CD4-positive, alpha-beta T cell treated with Interleukin-6 at 100 ng/mL for 8 hours (primary cell): ENCODE measurements at regions not wholly inside any gene's neighbourhood (a gene's known extent, or its start where the extent isn't known, plus 50 kb on each side); places are given as distances from the start of the nearest gene placed in this dataset.
"Not testable (repeated sequence)": the region's sequence is repeated elsewhere in the genome, so short reads cannot be mapped to it uniquely, and the experiment has no call there.

Experiments
- DNase-seq: peaks from one replicate; pipeline ENCODE4 v3.0.0-alpha.2; 2020; ENCODE audit warnings: mixed read lengths, low spot score

DNA sequence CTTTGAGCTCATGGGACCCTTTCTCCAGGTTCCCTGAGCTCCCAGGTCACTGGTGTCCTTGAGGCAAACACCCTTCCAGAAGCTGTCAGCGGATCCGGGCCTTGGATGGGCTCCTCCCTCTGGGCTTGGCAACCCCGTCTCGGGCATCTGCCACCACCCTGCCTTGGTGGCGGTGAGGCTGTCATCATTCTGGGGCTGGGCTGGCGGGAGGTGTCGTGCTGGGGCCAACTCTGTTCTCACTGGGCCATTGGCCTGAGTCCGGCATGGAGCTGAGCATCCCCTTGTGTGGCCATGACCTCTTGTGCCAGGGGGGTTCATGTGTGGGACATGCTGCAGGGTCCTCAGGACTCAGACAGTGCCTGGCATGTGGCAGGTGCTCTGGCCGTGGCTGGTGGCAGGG lies 197.6 kb downstream of the LAT start:
- no peak for DNase-seq

DNA sequence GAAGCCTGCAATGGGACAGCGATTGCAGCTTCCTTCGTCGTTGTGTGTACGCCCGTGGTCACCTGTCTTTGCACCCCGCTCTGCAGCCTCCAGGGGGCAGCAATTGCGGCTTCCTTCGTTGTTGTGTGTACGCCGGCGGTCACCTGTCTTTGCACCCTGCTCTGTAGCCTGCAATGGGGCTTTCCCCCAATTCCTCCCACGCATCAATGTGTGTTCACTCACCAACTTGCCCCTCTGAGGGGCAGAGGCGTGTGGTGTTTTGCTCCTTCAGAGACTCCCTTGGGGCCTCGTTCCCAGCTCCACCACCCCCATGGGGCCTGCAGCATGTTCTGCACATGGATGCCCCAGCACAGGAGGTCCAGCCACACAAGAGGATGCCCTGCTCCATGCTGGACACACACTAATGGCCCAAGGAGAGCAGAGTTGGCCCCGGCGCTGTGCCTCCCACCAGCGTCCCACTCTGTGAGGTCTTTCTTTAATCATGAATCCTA lies 197.1 kb downstream of the LAT start:
- not testable (repeated sequence) for DNase-seq

DNA sequence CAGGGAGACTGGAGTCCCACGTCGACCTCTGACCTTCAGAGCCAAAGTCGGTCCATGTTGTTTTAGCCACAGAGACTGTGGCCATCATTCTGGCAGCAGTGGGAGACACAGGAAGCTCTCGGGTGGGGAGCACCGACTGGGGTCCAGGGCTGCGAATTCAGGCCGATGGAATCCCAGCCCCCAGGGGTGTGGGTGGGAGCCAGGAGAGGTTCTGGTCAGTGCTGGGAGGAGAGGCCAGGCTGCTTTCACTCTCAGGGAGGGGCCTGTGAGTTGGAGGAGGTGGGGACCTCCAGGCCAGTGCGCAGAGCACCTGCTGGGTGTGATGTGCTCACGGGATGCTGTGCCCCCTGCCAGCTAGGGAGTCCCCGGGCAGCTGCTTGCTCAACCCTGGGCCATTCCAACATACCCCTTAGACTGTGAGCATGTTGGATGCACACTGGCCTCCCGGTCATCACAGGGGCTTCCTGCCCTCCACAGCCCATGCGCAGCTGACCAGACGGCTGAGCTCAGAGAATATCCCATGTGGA lies 196.5 kb downstream of the LAT start:
- DNase-seq, result not testable (repeated sequence)

DNA sequence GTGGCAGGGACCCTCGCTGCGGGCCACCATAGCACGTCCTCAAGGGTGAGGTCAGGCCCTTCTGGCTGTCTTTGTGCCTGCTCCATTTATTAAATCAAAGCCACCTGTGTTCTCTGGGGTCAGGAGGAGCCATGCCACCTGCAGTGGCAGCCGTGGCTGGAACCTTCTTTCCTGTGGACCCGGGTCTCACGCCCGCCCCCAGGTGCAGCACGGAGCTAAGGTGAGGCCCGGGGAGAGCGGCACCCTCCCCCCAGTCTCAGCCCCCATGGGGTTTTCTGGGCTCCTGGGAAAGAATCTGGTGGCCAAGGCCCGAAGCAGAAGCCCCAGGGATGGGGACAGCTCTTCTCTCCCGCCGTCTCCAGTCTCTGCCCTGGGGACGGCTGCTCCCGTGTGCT lies 195.4 kb downstream of the LAT start:
- not testable (repeated sequence) for DNase-seq

DNA sequence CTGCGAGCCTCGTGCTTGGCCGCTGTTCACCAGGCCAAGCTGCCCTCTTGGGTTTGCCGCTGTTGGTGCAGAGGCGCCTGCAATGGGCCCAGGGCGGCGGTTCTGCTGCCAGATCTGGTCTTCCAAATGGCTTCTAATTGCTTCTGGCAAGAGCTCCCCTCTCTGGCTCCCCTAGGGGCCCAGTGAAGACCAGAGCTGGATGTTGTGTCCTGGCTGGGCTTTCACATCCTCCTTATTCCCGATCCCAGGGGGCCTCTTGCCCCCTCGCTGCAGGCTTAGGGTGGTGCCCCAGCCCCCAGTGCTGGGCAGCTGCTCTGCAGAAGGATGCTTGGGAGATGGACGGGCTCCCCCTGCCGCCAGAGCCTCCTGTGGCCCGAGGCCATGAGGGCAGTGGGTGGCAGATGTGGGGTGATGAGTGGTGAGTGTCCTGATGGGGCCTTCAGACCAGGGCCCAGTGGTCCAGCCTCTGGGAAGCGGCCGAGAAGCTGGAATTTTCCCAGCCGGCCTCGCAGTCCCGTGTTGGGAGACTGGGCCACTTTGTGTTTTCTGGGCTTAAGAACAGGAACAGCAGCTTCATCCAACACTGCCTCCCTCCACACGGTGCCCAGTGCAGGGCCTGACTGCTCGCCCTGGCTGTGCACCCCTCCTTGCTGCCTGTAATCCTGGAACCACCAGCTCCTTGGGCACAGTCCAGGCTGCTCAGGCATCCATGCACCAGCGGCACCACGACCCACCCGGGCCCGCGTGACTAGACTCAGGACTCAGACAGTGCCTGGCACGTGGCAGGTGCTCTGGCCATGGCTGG lies 194.8 kb downstream of the LAT start:
- DNase-seq, result not testable (repeated sequence)

DNA sequence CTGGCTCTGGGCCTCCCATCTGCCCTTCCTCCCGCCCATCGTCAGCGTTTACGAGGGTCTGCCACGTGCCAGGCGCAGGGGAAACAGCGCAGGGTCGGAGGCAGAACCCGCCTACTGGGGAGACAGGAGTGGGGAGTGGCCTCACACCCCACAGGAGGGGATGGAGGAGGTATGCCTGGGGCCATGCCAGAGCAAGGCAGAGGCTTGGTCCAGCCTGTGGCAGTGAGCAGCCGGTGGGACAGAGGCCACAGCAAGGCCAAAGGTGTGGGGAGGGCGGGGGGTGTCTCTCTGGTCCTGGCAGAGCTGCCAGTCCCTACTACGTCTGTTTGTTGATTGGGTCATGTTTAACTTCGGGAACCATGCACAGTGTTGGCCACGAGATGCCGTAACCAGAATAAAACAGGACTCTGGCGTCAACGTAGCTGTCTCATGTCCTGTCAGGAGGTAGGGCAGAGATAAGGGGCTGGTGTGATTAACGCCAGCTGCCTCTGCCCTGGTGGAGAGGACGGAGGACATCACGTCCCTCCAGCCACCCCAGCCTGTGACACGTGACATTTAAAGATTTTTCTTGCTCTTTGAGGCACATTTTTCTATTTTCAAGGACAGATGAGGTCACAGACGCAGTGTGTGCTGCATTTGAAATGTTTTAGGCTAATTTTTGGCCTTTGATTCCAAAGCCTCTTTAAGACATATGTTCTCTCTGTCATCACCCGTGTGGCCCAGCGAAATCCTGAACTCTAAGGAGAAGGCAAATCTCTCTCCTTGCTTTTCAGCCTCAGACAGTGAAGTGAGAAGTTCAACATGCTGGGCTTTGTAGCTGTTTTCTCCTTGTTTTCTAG lies 193.3 kb downstream of the LAT start:
- DNase-seq, result not testable (repeated sequence)

DNA sequence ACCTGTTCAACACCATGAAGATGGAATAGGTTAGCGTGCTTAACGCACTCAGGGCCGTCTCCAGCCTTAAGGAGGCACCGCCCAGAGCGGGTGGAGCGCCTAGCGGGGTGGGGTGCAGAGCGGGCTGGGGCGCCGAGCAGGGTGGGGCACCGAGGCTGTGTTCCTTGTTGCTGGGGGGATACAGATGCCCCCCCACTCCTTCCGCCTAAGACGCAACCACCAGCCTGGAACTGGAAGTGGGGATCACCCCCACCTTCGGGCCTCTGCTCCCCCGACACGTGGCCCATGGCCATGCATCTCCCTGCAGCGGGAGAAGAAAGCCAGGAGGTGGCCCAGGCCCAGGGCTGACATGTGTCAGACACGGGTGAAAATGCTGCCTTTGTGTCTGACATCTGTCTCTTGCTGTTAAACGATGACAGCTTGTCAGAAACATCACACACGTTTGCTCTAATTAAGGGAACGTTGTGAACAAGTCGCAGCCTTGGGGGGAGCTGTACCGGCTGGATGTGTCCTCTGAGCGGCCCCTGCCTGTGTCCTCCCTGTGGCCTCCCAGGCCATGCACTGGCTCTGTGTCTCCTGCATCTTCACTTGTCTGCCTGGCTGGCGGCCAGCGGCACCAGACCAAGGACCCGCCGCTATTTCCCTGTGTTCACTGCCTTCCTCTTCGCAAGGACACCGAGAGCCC lies 192.5 kb downstream of the LAT start:
- not testable (repeated sequence) for DNase-seq

DNA sequence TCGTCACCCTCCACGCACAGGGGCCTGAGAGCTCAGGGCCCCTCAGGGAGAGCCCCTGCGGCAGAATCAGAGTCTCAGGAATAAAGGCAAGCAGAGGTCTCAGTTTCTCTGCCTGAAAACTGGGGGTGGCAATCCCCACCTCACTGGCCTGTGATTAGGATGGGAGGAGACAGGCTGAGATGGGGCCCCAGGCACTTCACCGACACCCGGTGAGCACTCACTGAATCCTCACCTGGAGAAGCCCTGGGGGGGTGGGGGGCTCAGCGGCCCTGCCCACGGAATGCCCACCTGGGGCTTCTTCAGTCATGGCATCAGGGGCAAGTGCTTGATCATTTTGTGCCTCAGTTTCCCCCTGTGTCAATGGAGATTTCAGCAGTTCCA lies 192.0 kb downstream of the LAT start:
- not testable (repeated sequence) for DNase-seq

DNA sequence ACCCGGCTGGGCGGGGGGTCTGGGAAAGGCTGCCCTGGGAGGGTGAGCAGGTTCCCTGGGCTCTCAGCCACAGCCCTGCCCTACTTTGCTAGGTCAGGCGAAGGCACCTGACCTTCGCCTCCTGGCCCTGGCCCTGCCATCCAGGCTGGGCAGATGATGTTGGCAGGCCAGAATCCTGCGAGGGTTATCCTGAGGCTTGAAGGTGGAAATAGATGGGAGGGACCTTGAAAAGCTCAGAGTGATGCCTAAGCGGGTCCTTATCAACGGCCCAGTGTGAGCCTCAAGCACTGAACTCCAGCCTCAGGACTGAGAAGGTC lies 191.3 kb downstream of the LAT start:
- DNase-seq, result not testable (repeated sequence)

DNA sequence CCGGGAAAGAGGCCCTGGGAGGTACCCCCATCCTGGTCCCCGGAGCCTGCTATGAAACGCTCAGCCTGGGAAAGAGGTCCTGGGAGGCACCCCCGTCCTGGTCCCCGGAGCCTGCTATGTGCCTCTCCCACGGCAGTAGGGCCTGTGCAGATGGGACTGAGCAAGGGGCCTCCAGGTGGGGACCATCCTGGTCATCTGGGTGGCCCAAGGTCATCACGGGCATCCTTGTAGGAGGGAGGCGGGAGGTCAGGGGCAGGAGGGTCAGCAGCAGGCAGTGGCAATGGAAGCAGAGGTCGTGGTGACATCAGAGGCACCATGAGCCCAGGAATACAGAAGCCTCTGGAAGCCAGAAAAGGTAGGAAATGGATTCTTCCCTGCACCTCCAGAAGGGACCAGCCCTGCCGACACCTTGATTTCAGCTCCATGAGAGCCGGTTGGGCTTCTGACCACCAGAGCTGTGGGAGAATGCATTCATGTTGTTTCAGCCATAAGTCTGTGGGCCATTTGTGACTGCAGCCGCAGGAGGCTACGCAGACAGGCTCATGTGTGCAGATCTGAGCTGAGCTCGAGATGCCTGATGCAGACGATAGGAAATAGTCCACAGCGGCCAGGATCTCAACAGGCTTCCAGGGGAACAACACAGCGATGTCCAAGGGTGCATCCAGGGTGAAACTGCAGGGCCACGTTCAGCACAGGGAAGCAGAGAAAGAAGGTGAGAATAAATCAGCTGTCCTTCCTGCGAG lies 190.7 kb downstream of the LAT start:
- DNase-seq, result not testable (repeated sequence)

DNA sequence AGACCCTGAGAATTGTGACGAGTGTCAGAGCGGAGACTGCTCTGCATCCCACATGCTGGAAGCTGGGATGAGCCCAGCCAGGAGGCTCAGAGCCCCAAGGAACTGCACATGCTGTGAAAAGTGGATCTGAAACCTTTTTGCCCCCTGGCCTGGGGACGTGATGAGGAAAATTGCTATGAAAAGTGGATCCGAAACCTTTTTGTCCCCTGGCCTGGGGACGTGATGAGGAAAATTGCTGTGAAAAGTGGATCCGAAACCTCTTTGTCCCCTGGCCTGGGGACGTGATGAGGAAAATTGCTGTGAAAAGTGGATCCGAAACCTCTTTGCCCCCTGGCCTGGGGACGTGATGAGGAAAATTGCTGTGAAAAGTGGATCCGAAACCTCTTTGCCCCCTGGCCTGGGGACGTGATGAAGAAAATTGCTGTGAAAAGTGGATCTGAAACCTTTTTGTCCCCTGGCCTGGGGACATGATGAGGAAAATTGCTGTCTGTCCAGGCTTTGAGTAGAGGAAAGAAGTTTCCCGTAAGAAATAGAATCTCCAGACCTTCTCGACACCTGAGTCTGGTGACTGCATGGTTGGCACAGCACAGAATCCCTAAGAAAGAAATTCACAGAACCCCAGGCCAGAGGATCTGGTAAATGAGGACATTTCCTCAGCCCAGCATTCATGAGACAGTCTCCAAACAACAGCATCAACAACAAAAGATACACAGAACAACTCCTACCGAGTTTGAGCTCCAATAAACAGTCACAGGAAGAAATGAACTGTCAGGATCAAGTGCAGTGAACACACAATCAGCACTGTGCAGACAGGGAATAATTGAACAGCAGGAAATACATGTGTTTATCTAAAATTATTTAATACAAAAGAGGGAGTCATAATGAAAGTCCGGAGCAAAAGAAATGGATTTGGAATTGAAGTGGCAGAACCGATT lies 188.8 kb downstream of the LAT start:
- not testable (repeated sequence) for DNase-seq

DNA sequence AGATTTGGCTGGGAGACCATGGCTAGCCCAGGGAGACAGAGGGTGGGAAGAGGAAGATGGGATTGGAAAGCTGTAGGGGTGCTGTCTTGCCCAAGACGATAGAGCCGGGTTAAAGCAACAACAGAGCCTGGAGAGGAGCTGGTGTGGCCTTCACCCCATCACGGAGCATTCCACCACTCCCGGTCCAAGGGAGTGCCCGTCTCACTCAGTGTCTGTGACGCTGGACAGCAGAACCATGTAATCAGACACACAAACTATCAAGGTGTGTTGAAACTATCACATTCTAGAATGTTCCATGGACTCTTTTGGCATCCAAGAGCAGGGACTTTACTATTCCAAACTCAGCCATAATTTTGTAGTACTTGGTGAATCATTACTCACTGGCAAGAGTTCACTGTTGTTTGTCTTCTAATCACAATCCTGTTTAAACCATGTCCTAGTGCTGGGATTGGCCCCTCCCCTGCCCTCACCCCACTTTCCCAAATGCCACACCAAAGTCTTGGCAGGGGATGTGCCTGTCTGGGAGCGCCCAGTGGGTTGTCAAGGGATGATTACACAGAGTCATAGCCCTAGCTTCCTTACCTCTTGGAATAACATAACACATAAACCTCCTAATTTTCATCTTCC lies 187.4 kb downstream of the LAT start:
- DNase-seq, result not testable (repeated sequence)

DNA sequence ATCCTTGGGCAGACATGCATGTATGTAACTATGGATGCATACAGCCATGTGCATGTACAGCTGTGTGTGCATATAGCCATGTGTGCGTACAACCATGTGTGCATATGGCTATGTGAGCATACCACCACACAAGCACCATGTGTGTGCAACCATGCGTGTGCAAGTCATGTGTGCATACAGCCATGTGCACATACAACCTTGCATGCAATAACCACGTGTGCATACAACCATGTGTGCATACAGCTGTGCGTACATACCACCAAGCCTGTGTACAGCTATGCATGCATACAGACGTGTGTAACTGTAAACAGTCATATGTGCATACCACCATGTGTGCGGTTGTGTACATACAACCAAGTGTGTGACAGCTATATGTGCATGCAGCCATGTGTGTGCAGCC lies 186.4 kb downstream of the LAT start:
- not testable (repeated sequence) for DNase-seq

DNA sequence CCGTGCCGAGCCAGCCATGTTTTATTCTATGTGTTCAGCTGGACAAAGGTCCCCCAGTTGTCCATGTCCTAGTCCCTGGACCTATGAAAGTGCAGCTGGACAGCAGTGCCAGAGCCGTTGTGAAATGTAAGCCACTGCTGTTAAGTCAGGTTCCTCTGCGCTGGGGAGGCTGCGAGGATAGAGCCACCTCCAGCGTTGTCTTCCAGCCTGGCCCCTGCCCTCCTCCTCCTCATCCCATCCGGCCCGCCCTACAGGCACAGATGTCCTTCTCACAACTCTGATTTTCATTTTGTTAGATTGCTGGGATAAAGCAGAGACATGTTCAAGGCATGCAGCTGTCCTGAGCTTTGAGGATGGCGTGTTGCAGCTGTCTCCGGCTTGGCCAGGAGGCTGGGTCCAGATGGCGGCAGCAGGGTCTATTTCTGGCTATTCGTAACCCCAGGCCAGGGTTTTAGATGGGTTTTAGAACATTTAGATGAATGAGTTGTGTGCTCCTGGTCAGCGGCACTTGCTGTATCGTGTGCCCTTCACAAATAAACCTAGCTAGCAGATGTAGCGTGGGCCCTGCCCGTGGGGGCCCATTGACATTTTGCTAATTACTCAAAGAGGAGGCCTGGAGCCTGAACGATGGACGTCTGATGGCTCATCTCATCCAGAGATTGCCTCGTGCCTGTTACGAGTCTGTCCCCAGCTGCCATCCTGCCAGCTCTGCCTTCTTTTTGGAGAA lies 185.7 kb downstream of the LAT start:
- not testable (repeated sequence) for DNase-seq

DNA sequence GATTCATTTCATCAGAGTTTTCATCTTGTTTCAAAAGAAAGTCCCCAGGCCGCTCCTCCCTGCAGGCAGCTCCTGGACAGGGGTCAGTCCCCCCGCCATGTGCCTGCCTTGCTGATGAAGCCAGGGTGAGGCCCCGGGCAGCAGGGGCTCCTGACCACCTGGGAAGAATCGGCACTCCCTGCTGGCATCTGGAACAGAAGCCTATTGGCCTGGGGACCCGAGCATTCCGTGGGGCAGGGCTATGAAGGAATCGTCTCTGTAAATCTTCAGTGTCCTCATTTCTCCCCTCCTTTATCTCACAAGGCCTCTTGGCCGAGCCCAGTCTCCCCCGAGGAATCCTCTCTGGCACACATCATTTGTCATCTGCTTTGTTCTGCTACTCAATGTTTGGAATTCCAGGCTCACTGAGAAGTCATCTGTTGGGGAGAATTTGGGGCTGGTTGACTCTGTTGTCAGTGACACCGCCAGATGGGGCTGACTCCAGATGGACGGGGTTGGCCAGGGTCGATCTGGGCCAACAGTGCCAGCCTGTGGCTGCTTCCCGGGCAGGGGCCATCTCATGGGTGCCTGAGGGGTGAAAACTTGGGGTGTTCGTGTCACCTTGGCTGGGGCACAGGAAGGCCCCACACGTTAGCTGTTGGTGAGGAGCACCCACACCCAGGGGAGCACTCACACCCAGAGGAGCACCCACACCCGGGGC lies 184.6 kb downstream of the LAT start:
- DNase-seq, result not testable (repeated sequence)

DNA sequence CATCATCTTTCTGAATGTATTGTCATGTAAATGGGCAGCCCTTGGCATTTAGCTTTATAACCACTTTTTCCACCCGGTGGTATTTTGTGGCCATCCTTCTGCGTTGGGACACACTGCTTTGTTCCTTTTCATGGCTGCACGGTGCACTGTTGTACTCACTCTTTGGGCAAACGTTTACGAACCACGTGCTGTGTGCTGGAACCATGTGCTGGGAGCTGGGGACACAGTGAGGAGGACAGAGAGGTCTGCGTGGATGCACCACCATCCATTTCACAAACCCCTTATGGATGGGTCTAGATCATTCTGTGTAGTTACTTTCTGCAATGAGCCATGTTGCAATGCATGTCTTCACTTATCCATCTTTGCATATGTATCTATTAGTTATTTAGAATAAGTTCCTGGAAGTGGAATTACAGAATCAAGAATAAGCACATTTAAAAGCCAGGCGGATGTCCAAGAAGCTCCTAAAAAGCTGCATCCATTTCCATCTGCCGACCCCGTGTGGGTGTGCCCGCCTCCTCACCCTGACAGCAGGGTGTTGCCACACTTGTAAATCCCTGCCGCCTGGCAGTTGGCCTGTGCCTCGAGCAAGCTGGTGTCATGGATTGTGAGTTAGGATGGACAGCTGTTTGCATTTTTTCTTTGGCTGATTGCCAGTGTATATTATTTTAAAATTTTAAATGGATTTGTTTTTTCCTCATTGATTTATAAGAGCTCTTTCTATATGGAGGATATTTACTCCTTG lies 183.8 kb downstream of the LAT start:
- not testable (repeated sequence) for DNase-seq

DNA sequence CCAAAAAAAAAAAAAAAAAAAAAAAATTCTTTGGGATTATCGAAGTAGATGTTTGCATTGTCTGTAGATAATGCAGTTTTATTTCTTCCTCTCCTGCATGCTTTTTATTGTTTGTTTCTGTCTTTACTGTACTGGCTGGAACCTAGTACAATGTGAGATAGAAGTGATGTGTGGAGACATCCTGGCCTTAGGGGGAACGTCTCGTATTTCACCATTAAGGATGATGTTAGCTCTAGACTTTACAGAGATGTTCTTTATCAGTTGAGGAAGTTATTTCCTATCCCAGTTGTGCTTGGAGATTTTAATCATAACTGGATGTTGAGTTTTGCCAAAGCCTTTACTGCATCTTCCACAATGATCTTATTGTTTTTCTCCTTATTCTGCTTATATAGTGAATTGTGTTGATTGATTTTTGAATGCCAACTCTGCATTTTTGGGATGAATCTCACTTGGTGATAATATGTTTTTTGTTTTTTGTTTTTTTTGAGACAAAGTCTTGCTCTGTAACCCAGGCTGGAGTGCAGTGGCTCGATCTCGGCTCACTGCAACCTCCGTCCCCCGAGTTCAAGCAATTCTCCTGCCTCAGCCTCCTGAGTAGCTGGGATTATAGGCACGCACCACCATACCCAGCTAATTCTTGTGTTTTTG lies 179.7 kb downstream of the LAT start:
- not testable (repeated sequence) for DNase-seq
